HepG2 (cell line): ENCODE measurements at regions not wholly inside any gene's neighbourhood (a gene's known extent, or its start where the extent isn't known, plus 50 kb on each side); places are given as distances from the start of the nearest gene placed in this dataset.

Source experiments
- ATAC-seq: fragments of 200-7000 bp; cut with Tn5 transposase; 3 replicates; pipeline ENCODE4 v1.9.1; 2020; ENCODE audit warnings: mild to moderate bottlenecking, moderate library complexity
- BruUV-seq: library from RNA; stranded (reverse); fragments of 400-500 nt; replicated peaks from 2 replicates; lab custom pipeline; 2021; lab: Mats Ljungman, UMichigan
- CTCF ChIA-PET: fragments of 300-600 bp; formaldehyde crosslinking; extraction: SDS; loops from one replicate; lab custom pipeline; 2021; ENCODE audit warnings: low total read pairs, inconsistent platforms, low intra/inter-chr PET ratio; lab: Yijun Ruan, JAX
- POLR2A ChIA-PET: fragments of 350-600 bp; sonication (Branson Sonifier 250); formaldehyde crosslinking; loops from one replicate; lab custom pipeline; 2020; ENCODE audit warnings: antibody characterized with exemption, inconsistent platforms; lab: Yijun Ruan, JAX
- DNase-seq: peaks from one replicate; pipeline ENCODE4 v3.0.0-alpha.2; 2015; ENCODE audit warnings: low spot score
- FAIRE-seq: peaks from 3 replicates; lab custom pipeline; 2011; peaks lifted over from hg19 to GRCh38; lab: Jason Lieb, UNC
- H2AFZ ChIP-seq: one replicate; pipeline ENCODE4 v1.6.1; 2011; ENCODE audit warnings: low read length, inconsistent platforms
- H3K27ac ChIP-seq: fragments of 300-600 bp; 3 replicates; pipeline ENCODE4 v1.8.0; 2011; ENCODE audit warnings: mixed run types, mild to moderate bottlenecking, mixed read lengths, low read length, inconsistent platforms; ENCODE audit not compliant: insufficient read depth; ENCODE audit errors: extremely low read length
- H3K27me3 ChIP-seq, 2 experiments: fragments of 200-600 bp in 1 of 2; 2 replicates in 1 of 2; 3 replicates in 1 of 2; pipeline versions ENCODE4 v1.6.0 to v1.8.0; 2011; ENCODE audit warnings: low read length in 2 of 2, mild to moderate bottlenecking in 2 of 2, moderate library complexity in 2 of 2, inconsistent platforms in 1 of 2; ENCODE audit not compliant: insufficient read depth in 2 of 2, control insufficient read depth in 1 of 2
- H3K36me3 ChIP-seq, 2 experiments: fragments of 200-600 bp in 1 of 2; replicated peaks in 1 of 2; 2 replicates in 1 of 2; 3 replicates in 1 of 2; pipeline versions ENCODE4 v1.5.1 to v1.8.0; 2011; ENCODE audit warnings: low read length in 2 of 2, inconsistent platforms in 1 of 2; ENCODE audit not compliant: insufficient read depth in 2 of 2, control insufficient read depth in 1 of 2
- H3K4me1 ChIP-seq: 2 replicates; pipeline ENCODE4 v1.5.1; 2012; ENCODE audit warnings: low read length, inconsistent platforms; ENCODE audit not compliant: insufficient read depth
- H3K4me2 ChIP-seq: 2 replicates; pipeline ENCODE4 v1.6.0; 2011; ENCODE audit warnings: low read depth, low read length, inconsistent platforms
- H3K4me3 ChIP-seq, 3 experiments: fragments of 200-600 bp in 1 of 3; sonication (generic), shearing (Covaris generic) in 1 of 3; replicated peaks in 1 of 3; 2 replicates each; pipeline ENCODE4 v1.5.1; 2011 to 2016; ENCODE audit warnings: low read length in 3 of 3, inconsistent platforms in 2 of 3, low read depth in 2 of 3, mild to moderate bottlenecking in 2 of 3, control low read depth in 1 of 3, mixed read lengths in 1 of 3; ENCODE audit not compliant: insufficient read depth in 1 of 3
- H3K79me2 ChIP-seq: one replicate; pipeline ENCODE4 v1.6.1; 2011; ENCODE audit warnings: low read length, inconsistent platforms; ENCODE audit not compliant: insufficient read depth
- H3K9ac ChIP-seq: 2 replicates; pipeline ENCODE4 v1.6.0; 2011; ENCODE audit warnings: mild to moderate bottlenecking, low read depth, low read length, inconsistent platforms; ENCODE audit not compliant: insufficient read depth
- H3K9me3 ChIP-seq: 2 replicates; pipeline ENCODE4 v1.5.1; 2012; ENCODE audit warnings: mild to moderate bottlenecking, low read length
- H4K20me1 ChIP-seq: 2 replicates; pipeline ENCODE4 v1.6.0; 2011; ENCODE audit warnings: inconsistent platforms, mild to moderate bottlenecking, low read length, moderate library complexity; ENCODE audit not compliant: insufficient read depth
- ARNT ChIP-seq: fragments of 450-650 bp; IDR thresholded peaks from 2 replicates; pipeline ENCODE4 v1.6.1; 2017
- CENPX ChIP-seq: sonication (generic); formaldehyde crosslinking; IDR thresholded peaks from 2 replicates; pipeline ENCODE4 v1.9.0; 2021; ENCODE audit warnings: mild to moderate bottlenecking, missing genetic modification reagents, moderate library complexity
- CREM ChIP-seq, 2 experiments: sonication (generic) in 1 of 2; formaldehyde crosslinking in 1 of 2; IDR thresholded peaks; 2 replicates each; pipeline versions ENCODE4 v1.4.0 to v1.6.1; 2016 to 2020; ENCODE audit warnings: antibody characterized with exemption in 1 of 2, mild to moderate bottlenecking in 1 of 2, missing genetic modification reagents in 1 of 2
- ESRRA ChIP-seq: sonication (generic); formaldehyde crosslinking; IDR thresholded peaks from 2 replicates; pipeline ENCODE4 v1.5.1; 2020; ENCODE audit warnings: mild to moderate bottlenecking, low read depth, missing genetic modification reagents
- ETV5 ChIP-seq: IDR thresholded peaks from 2 replicates; pipeline ENCODE4 v1.6.1; 2018; ENCODE audit warnings: missing biosample characterization, missing genetic modification reagents, inconsistent platforms, borderline replicate concordance
- FOXK2 ChIP-seq: fragments of 450-650 bp; IDR thresholded peaks from 2 replicates; pipeline ENCODE4 v1.6.1; 2016
- MYC ChIP-seq: sonication (generic); formaldehyde crosslinking; IDR thresholded peaks from 2 replicates; pipeline ENCODE4 v1.9.0; 2021; ENCODE audit warnings: missing genetic modification reagents, borderline replicate concordance
- NFE2L2 ChIP-seq: fragments of 150-350 bp; IDR thresholded peaks from 2 replicates; pipeline ENCODE4 v1.6.1; 2014; ENCODE audit warnings: low read length
- NFYB ChIP-seq: sonication (generic); formaldehyde crosslinking; IDR thresholded peaks from 2 replicates; pipeline ENCODE4 v1.4.0; 2020; ENCODE audit warnings: missing genetic modification reagents
- NR2F1 ChIP-seq, 2 experiments: fragments of 450-650 bp in 1 of 2; formaldehyde crosslinking in 1 of 2; IDR thresholded peaks; 2 replicates each; pipeline versions ENCODE4 v1.5.0 to v1.6.1; 2016 to 2020; ENCODE audit warnings: mild to moderate bottlenecking in 1 of 2, missing compliant biosample characterization in 1 of 2, missing genetic modification reagents in 1 of 2, moderate library complexity in 1 of 2
- RFXAP ChIP-seq: sonication (generic); formaldehyde crosslinking; IDR thresholded peaks from 2 replicates; pipeline ENCODE4 v1.4.0; 2020; ENCODE audit warnings: missing genetic modification reagents, borderline replicate concordance
- THYN1 ChIP-seq: sonication (generic); formaldehyde crosslinking; IDR thresholded peaks from 2 replicates; pipeline ENCODE4 v1.8.1; 2023; ENCODE audit warnings: low read depth, mild to moderate bottlenecking, moderate library complexity, missing genetic modification reagents, borderline replicate concordance
- ZBTB7A ChIP-seq: sonication (generic); formaldehyde crosslinking; IDR thresholded peaks from 2 replicates; pipeline ENCODE4 v1.8.0; 2022; ENCODE audit warnings: mild to moderate bottlenecking, missing genetic modification reagents
- ZMYM3 ChIP-seq: sonication (generic); formaldehyde crosslinking; IDR thresholded peaks from 2 replicates; pipeline ENCODE4 v1.5.1; 2020; ENCODE audit warnings: mild to moderate bottlenecking, missing genetic modification reagents
- ZNF605 ChIP-seq: sonication (generic); formaldehyde crosslinking; IDR thresholded peaks from 2 replicates; pipeline ENCODE4 v1.8.0; 2022; ENCODE audit warnings: mild to moderate bottlenecking, missing genetic modification reagents
- ZNF781 ChIP-seq: sonication (generic); formaldehyde crosslinking; IDR thresholded peaks from 2 replicates; pipeline ENCODE4 v1.5.1; 2020; ENCODE audit warnings: borderline replicate concordance, mild to moderate bottlenecking, missing genetic modification reagents; ENCODE audit errors: not compliant biosample characterization
- ZSCAN21 ChIP-seq: sonication (generic); formaldehyde crosslinking; IDR thresholded peaks from 2 replicates; pipeline ENCODE4 v1.8.0; 2022; ENCODE audit warnings: mild to moderate bottlenecking, missing genetic modification reagents, moderate library complexity, borderline replicate concordance
- WGBS: methylation state at CpG from one replicate; pipeline ENCODE4 v1.1.6; 2017; ENCODE audit warnings: low lambda C conversion rate; 5-methylcytosine and 5-hydroxymethylcytosine counted together
- in situ Hi-C: cut with HindIII; loops from 2 replicates; pipeline ENCODE4 v1.10.0; 2017; ENCODE audit warnings: low pct_unique_long_range_greater_than_20kb; ENCODE audit not compliant: extremely low pct_ligation_motif_present
- intact Hi-C: fragments of 100-400 bp; cut with micrococcal nuclease; formaldehyde crosslinking; loops from one replicate; pipeline ENCODE4 v1.10.0; 2022; ENCODE audit not compliant: unreplicated experiment
- TF ChIP-seq, protein P1 (sequence below): sonication (generic); formaldehyde crosslinking; IDR thresholded peaks from 2 replicates; pipeline ENCODE4 v1.8.0; 2022; ENCODE audit warnings: missing genetic modification reagents, low read depth, mild to moderate bottlenecking, borderline replicate concordance
- TF ChIP-seq, protein P2 (sequence below): sonication (generic); formaldehyde crosslinking; IDR thresholded peaks from 2 replicates; pipeline ENCODE4 v1.4.0; 2020; ENCODE audit warnings: missing genetic modification reagents

DNA sequence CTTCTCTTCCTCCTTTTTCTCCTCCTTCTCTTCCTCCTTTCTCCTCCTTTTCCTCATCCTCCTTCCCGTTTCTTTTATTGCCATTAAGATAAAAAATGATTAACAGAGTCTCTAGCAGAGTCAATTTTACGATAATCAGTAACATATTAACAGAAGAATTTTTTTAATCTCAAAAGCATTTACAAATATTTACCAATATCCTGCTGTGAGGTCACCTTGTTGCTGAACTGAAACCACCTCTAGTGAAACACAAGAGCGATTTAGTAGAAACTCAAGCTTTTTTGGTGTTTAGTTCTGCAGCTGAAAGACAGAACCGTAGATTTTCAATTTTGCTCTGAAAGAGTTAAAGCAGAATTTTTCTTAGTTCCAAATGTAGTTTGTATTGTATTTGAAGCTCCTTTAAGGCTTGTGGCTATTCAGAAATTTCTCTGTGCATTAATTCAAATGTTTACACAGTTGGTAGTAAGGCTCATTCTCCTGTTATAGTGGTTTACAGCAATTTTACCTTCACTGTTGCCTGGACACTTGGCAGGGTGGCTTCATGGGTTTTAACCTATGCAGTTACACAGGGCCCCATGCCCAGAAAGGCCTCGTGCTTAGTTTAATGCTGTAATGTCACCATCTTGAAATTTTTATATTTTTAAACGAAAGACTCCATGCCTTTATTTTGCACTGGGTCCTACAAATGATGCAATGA, 1106.6 kb upstream of the FAM98A start (continued):
- no peak for TF ChIP-seq ZNF605 (CRISPR knock-in tag)
- TF ChIP-seq ZNF781 (CRISPR knock-in tag): no peak
- no peak for TF ChIP-seq ESRRA (CRISPR knock-in tag)
- TF ChIP-seq, protein P1, sequence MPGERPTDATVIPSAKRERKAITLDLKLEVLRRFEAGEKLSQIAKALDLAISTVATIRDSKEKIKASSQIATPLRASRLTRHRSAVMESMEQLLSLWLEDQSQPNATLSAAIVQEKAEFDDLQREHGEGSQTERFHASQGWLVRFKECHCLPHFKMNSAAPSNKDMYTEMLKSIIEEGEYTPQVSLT (CRISPR knock-in tag): no peak

DNA sequence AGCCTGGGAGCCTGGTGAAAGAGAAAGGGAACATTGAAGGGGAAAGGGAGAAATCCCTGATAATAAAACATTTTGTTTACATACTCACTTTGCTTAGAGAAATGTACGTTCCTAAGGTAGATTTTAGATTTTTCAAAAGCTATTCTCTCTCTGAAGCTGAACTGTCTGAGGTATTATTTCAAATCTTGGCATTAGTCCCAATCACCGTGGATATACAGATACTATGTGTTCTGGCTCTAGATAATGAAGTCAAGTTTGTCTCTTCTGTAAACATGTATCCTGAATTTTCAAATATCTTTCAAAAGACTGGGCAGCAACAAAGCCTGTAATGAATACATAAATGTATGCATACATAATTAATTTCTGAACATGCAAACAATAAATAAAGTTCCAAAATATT, 1104.2 kb upstream of the FAM98A start:
- Histone ChIP-seq H2AFZ (no peak overlapping the region), H3K9ac (no peak overlapping the region), H3K27me3 (no peaks in the 10 kb centered on the region), H4K20me1 (no peaks in the 10 kb centered on the region), H3K4me3 (no peak overlapping the region), H3K27ac (no peak overlapping the region), H3K4me1 (no peaks in the 10 kb centered on the region), H3K36me3 (no peaks in the 10 kb centered on the region), H3K4me2 (no peak overlapping the region), H3K9me3 (no peaks in the 10 kb centered on the region), H3K79me2 (no peaks in the 10 kb centered on the region)
- CTCF ChIA-PET: no interaction called here
- DNase-seq (no peak), ATAC-seq (no peak), FAIRE-seq (no peak)
- in situ Hi-C loops (no loop called here), intact Hi-C loops (no loop called here)
- no peak for TF ChIP-seq THYN1 (CRISPR knock-in tag)
- TF ChIP-seq ARNT: no peak
- TF ChIP-seq FOXK2: no peak
- TF ChIP-seq NR2F1 (CRISPR knock-in tag; IDR thresholded peaks at IDR 0.05): no peak
- TF ChIP-seq, protein P2, sequence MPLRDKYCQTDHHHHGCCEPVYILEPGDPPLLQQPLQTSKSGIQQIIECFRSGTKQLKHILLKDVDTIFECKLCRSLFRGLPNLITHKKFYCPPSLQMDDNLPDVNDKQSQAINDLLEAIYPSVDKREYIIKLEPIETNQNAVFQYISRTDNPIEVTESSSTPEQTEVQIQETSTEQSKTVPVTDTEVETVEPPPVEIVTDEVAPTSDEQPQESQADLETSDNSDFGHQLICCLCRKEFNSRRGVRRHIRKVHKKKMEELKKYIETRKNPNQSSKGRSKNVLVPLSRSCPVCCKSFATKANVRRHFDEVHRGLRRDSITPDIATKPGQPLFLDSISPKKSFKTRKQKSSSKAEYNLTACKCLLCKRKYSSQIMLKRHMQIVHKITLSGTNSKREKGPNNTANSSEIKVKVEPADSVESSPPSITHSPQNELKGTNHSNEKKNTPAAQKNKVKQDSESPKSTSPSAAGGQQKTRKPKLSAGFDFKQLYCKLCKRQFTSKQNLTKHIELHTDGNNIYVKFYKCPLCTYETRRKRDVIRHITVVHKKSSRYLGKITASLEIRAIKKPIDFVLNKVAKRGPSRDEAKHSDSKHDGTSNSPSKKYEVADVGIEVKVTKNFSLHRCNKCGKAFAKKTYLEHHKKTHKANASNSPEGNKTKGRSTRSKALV: no peak
- TF ChIP-seq CENPX: no peak
- no peak for TF ChIP-seq CREM (IDR thresholded peaks at IDR 0.05)
- no peak for TF ChIP-seq CREM (CRISPR knock-in tag; IDR thresholded peaks at IDR 0.05)
- TF ChIP-seq ZMYM3: no peak
- TF ChIP-seq RFXAP: no peak
- TF ChIP-seq NFYB: no peak
- TF ChIP-seq ETV5 (CRISPR knock-in tag): no peak
- TF ChIP-seq ZBTB7A (CRISPR knock-in tag): no peak
- TF ChIP-seq MYC: no peak
- no peak for TF ChIP-seq NFE2L2
- TF ChIP-seq ZSCAN21 (CRISPR knock-in tag): no peak
- 0% methylated on average over 2 of the region's 2 CpGs for WGBS
- POLR2A ChIA-PET: no interaction called here
- no TSS peak for BruUV-seq
